HCT116 (cell line): ENCODE measurements at regions not wholly inside any gene's neighbourhood (a gene's known extent, or its start where the extent isn't known, plus 50 kb on each side); places are given as distances from the start of the nearest gene placed in this dataset.

Source experiments
- ATAC-seq: fragments of 200-7000 bp; cut with Tn5 transposase; 2 replicates; pipeline ENCODE4 v1.9.1; 2020; ENCODE audit warnings: mild to moderate bottlenecking, moderate library complexity
- BruUV-seq: library from RNA; stranded (reverse); fragments of 400-500 nt; replicated peaks from 2 replicates; lab custom pipeline; 2021; lab: Mats Ljungman, UMichigan
- CTCF ChIA-PET: fragments of 300-600 bp; sonication (Branson Sonifier 250); formaldehyde crosslinking; loops from one replicate; lab custom pipeline; 2021; ENCODE audit warnings: antibody characterized with exemption; lab: Charles Lee
- POLR2A ChIA-PET: fragments of 300-600, 350-600 bp; sonication (Branson Sonifier 250); formaldehyde crosslinking; loops from one replicate; lab custom pipeline; 2021; ENCODE audit warnings: antibody characterized with exemption; lab: Charles Lee
- RAD21 ChIA-PET, 2 experiments: fragments of 300-600 bp; sonication (Branson Sonifier 250); formaldehyde crosslinking; loops; one replicate each; lab custom pipeline; 2023; ENCODE audit warnings: low total read pairs in 2 of 2; ENCODE audit not compliant: uncharacterized antibody in 2 of 2, unreplicated experiment in 2 of 2, low non-redundant PET in 1 of 2; lab: Charles Lee
- DNase-seq: peaks from one replicate; pipeline ENCODE4 v3.0.0-alpha.2; 2010; ENCODE audit warnings: low read depth, low spot score
- H2AFZ ChIP-seq: fragments of 200-600 bp; shearing (Covaris generic), sonication (generic); 2 replicates; pipeline ENCODE4 v1.6.1; 2017; ENCODE audit warnings: low read depth, mixed run types, mixed read lengths, antibody characterized with exemption, low read length; ENCODE audit not compliant: poor library complexity, severe bottlenecking
- H3K27ac ChIP-seq: 2 replicates; pipeline ENCODE4 v1.5.1; 2012; ENCODE audit warnings: low read depth, low read length
- H3K27me3 ChIP-seq: fragments of 200-600 bp; sonication (generic); 2 replicates; pipeline ENCODE4 v1.6.1; 2016; ENCODE audit warnings: mixed run types, low read length, mixed read lengths; ENCODE audit not compliant: insufficient read depth
- H3K36me3 ChIP-seq, 2 experiments: fragments of 200-500 bp in 1 of 2; fragments of 200-600 bp in 1 of 2; sonication (Bioruptor generic) in 1 of 2; sonication (generic) in 1 of 2; 2 replicates each; pipeline versions ENCODE4 v1.5.1 to v1.6.1; 2014 to 2016; ENCODE audit warnings: low read length in 2 of 2, inconsistent platforms in 1 of 2, mixed read lengths in 1 of 2, mixed run types in 1 of 2; ENCODE audit not compliant: insufficient read depth in 2 of 2, control insufficient read depth in 1 of 2
- H3K4me1 ChIP-seq, 2 experiments: fragments of 200-600 bp in 1 of 2; sonication (generic) in 1 of 2; 2 replicates each; pipeline versions ENCODE4 v1.5.1 to v1.6.1; 2012 to 2017; ENCODE audit warnings: low read length in 2 of 2, inconsistent platforms in 1 of 2, mild to moderate bottlenecking in 1 of 2, mixed read lengths in 1 of 2, mixed run types in 1 of 2, moderate library complexity in 1 of 2; ENCODE audit not compliant: insufficient read depth in 2 of 2, control insufficient read depth in 1 of 2
- H3K4me2 ChIP-seq: fragments of 200-600 bp; sonication (generic); 2 replicates; pipeline ENCODE4 v1.6.1; 2017; ENCODE audit warnings: mixed run types, low read length, mixed read lengths
- H3K4me3 ChIP-seq, 2 experiments: fragments of 200-600 bp in 1 of 2; sonication (generic) in 1 of 2; replicated peaks in 1 of 2; 2 replicates each; pipeline ENCODE4 v1.5.1; 2011 to 2016; ENCODE audit warnings: low read length in 2 of 2, control low read depth in 1 of 2, low read depth in 1 of 2, mild to moderate bottlenecking in 1 of 2, mixed read lengths in 1 of 2, mixed run types in 1 of 2
- H3K79me2 ChIP-seq: fragments of 200-600 bp; sonication (generic); 2 replicates; pipeline ENCODE4 v1.6.1; 2017; ENCODE audit warnings: mild to moderate bottlenecking, mixed run types, low read length, moderate library complexity, mixed read lengths; ENCODE audit not compliant: insufficient read depth
- H3K9ac ChIP-seq: fragments of 200-600 bp; sonication (generic); 2 replicates; pipeline ENCODE4 v1.6.1; 2016; ENCODE audit warnings: low read length, mixed read lengths
- H3K9me2 ChIP-seq: fragments of 200-600 bp; sonication (generic), shearing (Covaris generic); 2 replicates; pipeline ENCODE4 v1.6.1; 2017; ENCODE audit warnings: mixed run types, mild to moderate bottlenecking, moderate library complexity; ENCODE audit not compliant: insufficient read depth
- H3K9me3 ChIP-seq, 2 experiments: fragments of 200-500 bp in 1 of 2; fragments of 200-600 bp in 1 of 2; sonication (Bioruptor generic) in 1 of 2; sonication (generic) in 1 of 2; 2 replicates each; pipeline ENCODE4 v1.6.1; 2014 to 2017; ENCODE audit warnings: low read length in 2 of 2, mixed read lengths in 2 of 2, inconsistent platforms in 1 of 2, low read depth in 1 of 2, mild to moderate bottlenecking in 1 of 2, mixed run types in 1 of 2, moderate library complexity in 1 of 2; ENCODE audit not compliant: control insufficient read depth in 1 of 2, insufficient read depth in 1 of 2
- H4K20me1 ChIP-seq: fragments of 200-600 bp; sonication (generic), shearing (Covaris generic); 2 replicates; pipeline ENCODE4 v1.6.1; 2017; ENCODE audit warnings: mixed run types, mild to moderate bottlenecking, moderate library complexity; ENCODE audit not compliant: insufficient read depth
- EGR1 ChIP-seq: IDR thresholded peaks from 2 replicates; pipeline ENCODE4 v1.6.1; 2012; ENCODE audit warnings: low read depth
- ELF1 ChIP-seq: IDR thresholded peaks from 2 replicates; pipeline ENCODE4 v1.6.1; 2012; ENCODE audit warnings: low read depth, borderline replicate concordance
- EZH2 ChIP-seq: fragments of 200-600 bp; sonication (generic); IDR thresholded peaks from 2 replicates; pipeline ENCODE4 v1.6.1; 2017; ENCODE audit warnings: antibody characterized with exemption, mixed run types
- EZH2phosphoT487 ChIP-seq: fragments of 200-600 bp; IDR thresholded peaks from 2 replicates; pipeline ENCODE4 v1.6.1; 2018; ENCODE audit warnings: antibody characterized with exemption, borderline replicate concordance
- FOSL1 ChIP-seq: IDR thresholded peaks from 2 replicates; pipeline ENCODE4 v1.6.1; 2012; ENCODE audit warnings: low read depth
- JUND ChIP-seq: IDR thresholded peaks from 2 replicates; pipeline ENCODE4 v1.6.1; 2012
- POLR2A ChIP-seq: IDR thresholded peaks from 2 replicates; pipeline ENCODE4 v1.7.0; 2011; ENCODE audit warnings: borderline replicate concordance; ENCODE audit not compliant: insufficient read depth, insufficient read length; ENCODE audit errors: extremely low read depth
- POLR2AphosphoS5 ChIP-seq: IDR thresholded peaks from 2 replicates; pipeline ENCODE4 v1.6.1; 2011; ENCODE audit warnings: mild to moderate bottlenecking, low read depth, low read length, moderate library complexity
- RAD21 ChIP-seq: IDR thresholded peaks from 2 replicates; pipeline ENCODE4 v1.6.1; 2012; ENCODE audit warnings: low read depth, mild to moderate bottlenecking
- SIN3A ChIP-seq: IDR thresholded peaks from 2 replicates; pipeline ENCODE4 v1.6.1; 2012; ENCODE audit warnings: low read depth
- SP1 ChIP-seq: IDR thresholded peaks from 2 replicates; pipeline ENCODE4 v1.6.1; 2012; ENCODE audit warnings: low read depth
- SRF ChIP-seq: IDR thresholded peaks from 2 replicates; pipeline ENCODE4 v1.6.1; 2012; ENCODE audit warnings: low read depth
- TCF7L2 ChIP-seq: IDR thresholded peaks from 2 replicates; pipeline ENCODE4 v1.7.0; 2011; ENCODE audit warnings: borderline replicate concordance, inconsistent platforms; ENCODE audit not compliant: insufficient read depth, insufficient read length; ENCODE audit errors: extremely low read depth
- ZFX ChIP-seq: fragments of 450-650 bp; IDR thresholded peaks from 2 replicates; pipeline ENCODE4 v1.6.1; 2017
- ZNF274 ChIP-seq: fragments of 200-500 bp; sonication (Bioruptor generic); IDR thresholded peaks from 2 replicates; pipeline ENCODE4 v1.6.1; 2014; ENCODE audit warnings: mild to moderate bottlenecking, low read depth, low read length, inconsistent platforms
- intact Hi-C: fragments of 100-400 bp; cut with micrococcal nuclease; formaldehyde crosslinking; loops from 2 replicates; pipeline ENCODE4 v1.10.0; 2022
- TF ChIP-seq, protein P1 (sequence below): IDR thresholded peaks from 2 replicates; pipeline ENCODE4 v1.6.1; 2012
- TF ChIP-seq, protein P2 (sequence below): IDR thresholded peaks from 2 replicates; pipeline ENCODE4 v1.6.1; 2012; ENCODE audit warnings: low read depth
- TF ChIP-seq, protein P3 (sequence below): IDR thresholded peaks from 2 replicates; pipeline ENCODE4 v1.6.1; 2012
- TF ChIP-seq, protein P4 (sequence below): IDR thresholded peaks from 2 replicates; pipeline ENCODE4 v1.6.1; 2011; ENCODE audit warnings: mild to moderate bottlenecking, low read length, moderate library complexity; ENCODE audit not compliant: insufficient replicate concordance; ENCODE audit errors: extremely low read depth

DNA sequence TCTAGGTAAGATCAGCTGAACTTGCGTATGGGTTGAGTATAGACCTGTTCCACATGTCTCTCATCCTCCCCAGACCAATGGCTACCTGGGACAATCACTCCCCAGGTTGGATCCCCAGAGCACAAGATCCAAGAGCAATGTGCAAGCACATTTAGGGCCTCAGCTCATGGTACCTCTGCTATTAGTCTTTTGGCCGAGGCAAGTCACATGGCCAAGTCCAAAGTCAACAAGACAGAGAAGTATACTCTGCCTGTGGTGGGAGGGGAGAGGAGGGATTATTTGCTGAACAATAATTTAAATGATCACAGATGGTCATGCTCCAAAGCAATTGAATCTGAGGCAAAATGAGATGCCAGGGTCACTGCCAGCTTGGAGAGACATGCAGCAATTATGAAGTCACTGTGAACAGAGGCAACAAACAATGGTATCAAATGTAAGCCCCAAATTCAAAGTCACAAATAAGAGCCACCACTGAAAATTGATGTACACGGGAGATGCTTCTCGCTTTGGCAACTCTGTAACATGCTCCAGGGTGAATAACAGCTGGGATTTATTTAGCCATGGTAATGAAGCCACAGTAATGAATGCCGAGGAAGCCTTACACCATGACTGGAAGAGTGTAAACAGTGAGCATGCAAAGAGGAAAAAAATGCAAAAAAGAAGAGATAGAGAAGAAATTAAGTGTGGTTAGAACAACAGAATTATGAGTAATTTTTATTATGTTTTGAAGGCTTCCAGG lies 149.1 kb downstream of the ZNF281 start:
- ATAC-seq (no peak), DNase-seq (no peak)
- H3K27me3 ChIP-seq = no peaks in the 10 kb centered on the region
- no peak overlapping the region for H2AFZ ChIP-seq
- H3K27ac ChIP-seq = no peak overlapping the region
- no peak overlapping the region for H3K4me3 ChIP-seq
- H3K36me3 ChIP-seq = no peaks in the 10 kb centered on the region
- BruUV-seq = no TSS peak
- RAD21 ChIA-PET = no interaction called here
- no peak for TF ChIP-seq RAD21
- TF ChIP-seq SP1 = no peak
- no peak for TF ChIP-seq EGR1
- TF ChIP-seq, protein P1, sequence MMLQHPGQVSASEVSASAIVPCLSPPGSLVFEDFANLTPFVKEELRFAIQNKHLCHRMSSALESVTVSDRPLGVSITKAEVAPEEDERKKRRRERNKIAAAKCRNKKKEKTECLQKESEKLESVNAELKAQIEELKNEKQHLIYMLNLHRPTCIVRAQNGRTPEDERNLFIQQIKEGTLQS = no peak
- no peak for TF ChIP-seq ZNF274
- TF ChIP-seq ZFX = no peak
- TF ChIP-seq EZH2 = no peak
- TF ChIP-seq, protein P2, sequence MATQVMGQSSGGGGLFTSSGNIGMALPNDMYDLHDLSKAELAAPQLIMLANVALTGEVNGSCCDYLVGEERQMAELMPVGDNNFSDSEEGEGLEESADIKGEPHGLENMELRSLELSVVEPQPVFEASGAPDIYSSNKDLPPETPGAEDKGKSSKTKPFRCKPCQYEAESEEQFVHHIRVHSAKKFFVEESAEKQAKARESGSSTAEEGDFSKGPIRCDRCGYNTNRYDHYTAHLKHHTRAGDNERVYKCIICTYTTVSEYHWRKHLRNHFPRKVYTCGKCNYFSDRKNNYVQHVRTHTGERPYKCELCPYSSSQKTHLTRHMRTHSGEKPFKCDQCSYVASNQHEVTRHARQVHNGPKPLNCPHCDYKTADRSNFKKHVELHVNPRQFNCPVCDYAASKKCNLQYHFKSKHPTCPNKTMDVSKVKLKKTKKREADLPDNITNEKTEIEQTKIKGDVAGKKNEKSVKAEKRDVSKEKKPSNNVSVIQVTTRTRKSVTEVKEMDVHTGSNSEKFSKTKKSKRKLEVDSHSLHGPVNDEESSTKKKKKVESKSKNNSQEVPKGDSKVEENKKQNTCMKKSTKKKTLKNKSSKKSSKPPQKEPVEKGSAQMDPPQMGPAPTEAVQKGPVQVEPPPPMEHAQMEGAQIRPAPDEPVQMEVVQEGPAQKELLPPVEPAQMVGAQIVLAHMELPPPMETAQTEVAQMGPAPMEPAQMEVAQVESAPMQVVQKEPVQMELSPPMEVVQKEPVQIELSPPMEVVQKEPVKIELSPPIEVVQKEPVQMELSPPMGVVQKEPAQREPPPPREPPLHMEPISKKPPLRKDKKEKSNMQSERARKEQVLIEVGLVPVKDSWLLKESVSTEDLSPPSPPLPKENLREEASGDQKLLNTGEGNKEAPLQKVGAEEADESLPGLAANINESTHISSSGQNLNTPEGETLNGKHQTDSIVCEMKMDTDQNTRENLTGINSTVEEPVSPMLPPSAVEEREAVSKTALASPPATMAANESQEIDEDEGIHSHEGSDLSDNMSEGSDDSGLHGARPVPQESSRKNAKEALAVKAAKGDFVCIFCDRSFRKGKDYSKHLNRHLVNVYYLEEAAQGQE = no peak
- TF ChIP-seq SIN3A = no peak
- TF ChIP-seq SRF = no peak
- TF ChIP-seq, protein P3, sequence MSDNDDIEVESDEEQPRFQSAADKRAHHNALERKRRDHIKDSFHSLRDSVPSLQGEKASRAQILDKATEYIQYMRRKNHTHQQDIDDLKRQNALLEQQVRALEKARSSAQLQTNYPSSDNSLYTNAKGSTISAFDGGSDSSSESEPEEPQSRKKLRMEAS = no peak
- TF ChIP-seq, protein P4, sequence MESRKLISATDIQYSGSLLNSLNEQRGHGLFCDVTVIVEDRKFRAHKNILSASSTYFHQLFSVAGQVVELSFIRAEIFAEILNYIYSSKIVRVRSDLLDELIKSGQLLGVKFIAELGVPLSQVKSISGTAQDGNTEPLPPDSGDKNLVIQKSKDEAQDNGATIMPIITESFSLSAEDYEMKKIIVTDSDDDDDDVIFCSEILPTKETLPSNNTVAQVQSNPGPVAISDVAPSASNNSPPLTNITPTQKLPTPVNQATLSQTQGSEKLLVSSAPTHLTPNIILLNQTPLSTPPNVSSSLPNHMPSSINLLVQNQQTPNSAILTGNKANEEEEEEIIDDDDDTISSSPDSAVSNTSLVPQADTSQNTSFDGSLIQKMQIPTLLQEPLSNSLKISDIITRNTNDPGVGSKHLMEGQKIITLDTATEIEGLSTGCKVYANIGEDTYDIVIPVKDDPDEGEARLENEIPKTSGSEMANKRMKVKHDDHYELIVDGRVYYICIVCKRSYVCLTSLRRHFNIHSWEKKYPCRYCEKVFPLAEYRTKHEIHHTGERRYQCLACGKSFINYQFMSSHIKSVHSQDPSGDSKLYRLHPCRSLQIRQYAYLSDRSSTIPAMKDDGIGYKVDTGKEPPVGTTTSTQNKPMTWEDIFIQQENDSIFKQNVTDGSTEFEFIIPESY = no peak
- no peak for TF ChIP-seq TCF7L2
- TF ChIP-seq ELF1 = no peak
- TF ChIP-seq JUND = no peak
- no peak for TF ChIP-seq FOSL1
- no peak for TF ChIP-seq POLR2AphosphoS5
- no peak for TF ChIP-seq EZH2phosphoT487
- no peak for TF ChIP-seq POLR2A
- TF ChIP-seq, all 23 proteins: peak for 0
- Histone ChIP-seq H4K20me1 (no peaks in the 10 kb centered on the region), H3K4me2 (no peak overlapping the region), H3K4me1 (no peaks in the 10 kb centered on the region), H3K9ac (no peak overlapping the region), H3K79me2 (no peaks in the 10 kb centered on the region), H3K9me2 (no peaks in the 10 kb centered on the region), H3K9me3 (no peaks in the 10 kb centered on the region)
- intact Hi-C loops = no loop called here
- ChIA-PET CTCF (no interaction called here), POLR2A (no interaction called here)
